Activated gamma-delta T cell treated with anti-CD3 and anti-CD28 coated beads, Interleukin-2, amount 50 U/mL, for 16 hours (primary cell): ENCODE measurements at regions not wholly inside any gene's neighbourhood (a gene's known extent, or its start where the extent isn't known, plus 50 kb on each side); places are given as distances from the start of the nearest gene placed in this dataset.

Source experiments
- DNase-seq: peaks from one replicate; pipeline ENCODE4 v3.0.0-alpha.2; 2020; ENCODE audit warnings: low read depth

DNA sequence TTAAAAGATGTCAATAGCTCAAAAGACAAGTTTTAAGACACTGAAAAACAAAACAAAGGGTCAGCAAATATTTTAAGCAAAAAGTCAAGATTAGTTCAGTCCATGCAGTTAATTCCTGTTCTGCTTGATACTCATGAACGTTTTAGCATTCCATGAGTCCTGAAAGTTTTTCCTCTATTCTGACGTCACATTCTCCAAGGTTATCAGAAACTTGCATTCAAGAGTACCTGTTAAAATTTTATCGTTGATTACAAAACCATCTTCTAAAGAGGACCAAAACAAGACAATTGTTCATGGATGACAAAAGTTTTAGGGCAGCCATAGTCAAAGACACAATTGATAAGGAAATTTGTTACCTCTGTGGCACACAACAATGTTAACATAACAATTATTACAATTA lies 52.5 kb upstream of the VOPP1 start:
- no peak for DNase-seq

DNA sequence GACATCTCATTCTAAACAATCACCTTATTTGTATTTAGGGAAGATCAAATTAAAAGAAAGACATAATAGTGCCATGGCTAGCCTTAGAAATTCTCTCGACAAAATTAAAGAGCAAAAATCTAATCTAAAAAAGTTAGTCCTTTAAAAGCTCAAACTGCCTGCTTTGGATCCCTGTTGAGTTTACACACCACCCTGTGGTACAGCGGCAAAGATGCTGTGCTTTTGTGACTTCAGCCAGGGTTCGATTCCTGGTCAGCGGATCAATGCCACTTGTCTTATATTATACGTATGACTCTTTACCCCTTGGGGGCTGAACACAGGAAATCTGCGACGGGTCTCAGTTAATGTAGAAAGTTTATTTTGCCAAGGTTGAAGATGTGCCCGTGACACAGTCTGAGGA lies 51.3 kb upstream of the VOPP1 start:
- no peak for DNase-seq

GRCh38 chr7:55622241-55622640 lies 49.9 kb upstream of the VOPP1 start:
- DNase-seq, result no peak
